B cell (primary cell): ENCODE measurements at regions not wholly inside any gene's neighbourhood (a gene's known extent, or its start where the extent isn't known, plus 50 kb on each side); places are given as distances from the start of the nearest gene placed in this dataset.

Source experiments
- ATAC-seq: fragments of 200-7000 bp; cut with Tn5 transposase; one replicate; pipeline ENCODE4 v1.10.0; 2021; ENCODE audit warnings: low read depth, mild to moderate bottlenecking, moderate number of reproducible peaks, moderate library complexity
- CTCF ChIA-PET: fragments of 350-600 bp; sonication (Branson Sonifier 250); formaldehyde crosslinking; loops from one replicate; lab custom pipeline; 2021; ENCODE audit warnings: antibody characterized with exemption, inconsistent platforms; lab: Charles Lee
- POLR2A ChIA-PET: fragments of 350-600 bp; sonication (Branson Sonifier 250); formaldehyde crosslinking; loops from one replicate; lab custom pipeline; 2021; ENCODE audit warnings: antibody characterized with exemption; lab: Charles Lee
- DNase-seq: peaks from one replicate; pipeline ENCODE4 v3.0.0; 2013
- H2AFZ ChIP-seq: 2 replicates; pipeline ENCODE4 v1.6.1; 2012; ENCODE audit warnings: mild to moderate bottlenecking, low read depth, low read length; ENCODE audit not compliant: insufficient read depth, poor library complexity, severe bottlenecking
- H3K27ac ChIP-seq, 2 donors: 1 replicate in 1 of 2; 2 replicates in 1 of 2; pipeline ENCODE4 v1.5.1; 2012 to 2013; ENCODE audit warnings: low read length in 2 of 2, mild to moderate bottlenecking in 2 of 2, moderate library complexity in 1 of 2
- H3K27me3 ChIP-seq, 4 experiments: fragments of 200-600 bp in 1 of 4; sonication (generic) in 1 of 4; replicated peaks in 1 of 4; 1 replicate in 2 of 4; 2 replicates in 2 of 4; pipeline versions ENCODE4 v1.6.1 to v1.7.0; 2013 to 2016; ENCODE audit warnings: low read length in 3 of 4, mild to moderate bottlenecking in 2 of 4, mixed read lengths in 1 of 4, moderate library complexity in 1 of 4; ENCODE audit not compliant: insufficient read depth in 4 of 4, control insufficient read depth in 3 of 4; ENCODE audit errors: control extremely low read depth in 1 of 4
- H3K36me3 ChIP-seq, 2 experiments: replicated peaks in 1 of 2; 1 replicate in 1 of 2; 2 replicates in 1 of 2; pipeline versions ENCODE4 v1.6.1 to v1.7.1; 2013; ENCODE audit warnings: low read length in 1 of 2; ENCODE audit not compliant: insufficient read depth in 2 of 2, control insufficient read depth in 1 of 2; ENCODE audit errors: control extremely low read depth in 1 of 2, extremely low read depth in 1 of 2
- H3K4me1 ChIP-seq, 2 donors: fragments of 200-600 bp in 1 of 2; sonication (generic) in 1 of 2; 1 replicate in 1 of 2; 2 replicates in 1 of 2; pipeline versions ENCODE4 v1.5.1 to v1.6.1; 2013 to 2017; ENCODE audit warnings: low read length in 2 of 2; ENCODE audit not compliant: control insufficient read depth in 2 of 2, insufficient read depth in 2 of 2
- H3K4me2 ChIP-seq: replicated peaks from 2 replicates; pipeline ENCODE3; 2012; ENCODE audit warnings: mild to moderate bottlenecking, low read depth, low read length; ENCODE audit not compliant: poor library complexity, severe bottlenecking
- H3K4me3 ChIP-seq, 5 experiments: fragments of 200-600 bp in 1 of 5; sonication (generic) in 1 of 5; 1 replicate in 3 of 5; 2 replicates in 2 of 5; pipeline versions ENCODE4 v1.5.1 to v1.7.0; 2011 to 2016; ENCODE audit warnings: low read length in 4 of 5, mild to moderate bottlenecking in 4 of 5, low read depth in 2 of 5, control low read depth in 1 of 5, moderate library complexity in 1 of 5; ENCODE audit not compliant: insufficient read depth in 1 of 5; ENCODE audit errors: control extremely low read depth in 1 of 5, extremely low read depth in 1 of 5
- H3K79me2 ChIP-seq: fragments of 200-600 bp; sonication (generic); one replicate; pipeline ENCODE4 v1.6.0; 2016; ENCODE audit warnings: low read length; ENCODE audit not compliant: control insufficient read depth, insufficient read depth
- H3K9ac ChIP-seq: fragments of 200-600 bp; sonication (generic); 2 replicates; pipeline ENCODE4 v1.6.1; 2017; ENCODE audit warnings: mild to moderate bottlenecking, low read length, moderate library complexity
- H3K9me3 ChIP-seq, 3 donors: one replicate each; pipeline versions ENCODE4 v1.6.1 to v1.7.1; 2013; ENCODE audit warnings: low read length in 2 of 3; ENCODE audit not compliant: control insufficient read depth in 2 of 3, insufficient read depth in 1 of 3; ENCODE audit errors: control extremely low read depth in 1 of 3
- H4K20me1 ChIP-seq: 2 replicates; pipeline ENCODE4 v1.6.0; 2012; ENCODE audit warnings: mild to moderate bottlenecking, low read length; ENCODE audit not compliant: insufficient read depth, control insufficient read depth, poor library complexity, severe bottlenecking
- H3K27ac Mint-ChIP-seq: one replicate; pipeline ENCODE4 v1.8.0; 2021; ENCODE audit warnings: mixed read lengths
- H3K27me3 Mint-ChIP-seq: one replicate; pipeline ENCODE4 v1.8.0; 2021; ENCODE audit warnings: mixed read lengths
- H3K4me1 Mint-ChIP-seq: one replicate; pipeline ENCODE4 v1.8.0; 2021; ENCODE audit warnings: mixed read lengths
- H3K4me3 Mint-ChIP-seq: one replicate; pipeline ENCODE4 v1.8.0; 2021; ENCODE audit warnings: mixed read lengths
- H3K9me3 Mint-ChIP-seq: one replicate; pipeline ENCODE4 v1.8.0; 2022; ENCODE audit warnings: mixed read lengths; ENCODE audit not compliant: insufficient read depth
- CTCF ChIP-seq: fragments of 200-600 bp; IDR thresholded peaks from one replicate; pipeline ENCODE4 v1.8.0; 2022; ENCODE audit warnings: antibody characterized with exemption, mild to moderate bottlenecking
- EZH2 ChIP-seq: IDR thresholded peaks from 2 replicates; pipeline ENCODE4 v1.6.1; 2012; ENCODE audit warnings: borderline replicate concordance, low read depth, mild to moderate bottlenecking, moderate library complexity, low read length; ENCODE audit not compliant: insufficient read depth, poor library complexity, severe bottlenecking
- WGBS: methylation state at CpG from one replicate; pipeline ENCODE4 v1.1.5; 2013; ENCODE audit warnings: missing lambda C conversion rate; ENCODE audit not compliant: insufficient coverage; 5-methylcytosine and 5-hydroxymethylcytosine counted together
- intact Hi-C: fragments of 100-400 bp; cut with micrococcal nuclease; formaldehyde crosslinking; loops from one replicate; pipeline ENCODE4 v1.10.0; 2022

- Histone ChIP-seq H3K9me3 (no peaks in the 10 kb centered on the region), H3K27me3 (no peaks in the 10 kb centered on the region), H3K9ac (peak overlapping the region; percentile 0), H3K4me1 (peaks cover 40 to 42% of the 10 kb centered on the region in 2 donors), H3K36me3 (no peaks in the 10 kb centered on the region), H3K27ac (peak overlapping the region; percentile 37 to 67), H3K4me3 (peak overlapping the region in 1 of 5 experiments; percentile 6), H4K20me1 (no peaks in the 10 kb centered on the region), H3K79me2 (peaks cover 3% of the 10 kb centered on the region), H3K4me2 (peak overlapping the region; percentile 47), H2AFZ (peak overlapping the region; percentile 29)
- Mint-ChIP-seq H3K9me3 (no peaks in the 10 kb centered on the region), H3K27me3 (no peaks in the 10 kb centered on the region), H3K4me1 (peaks cover 40% of the 10 kb centered on the region), H3K27ac (peak overlapping the region; percentile 47), H3K4me3 (peak overlapping the region; percentile 11)
- WGBS, result 20% methylated on average over 1 of the region's 2 CpGs
- ChIA-PET POLR2A (no interaction called here), CTCF (interaction anchor here (1.0 to 2.1 kb wide), 2 partner anchors 81 to 263 kb away, joined by 6 to 10 read pairs; no protein-coding TSS in a partner anchor)
- intact Hi-C loops, result loop anchor here (10.0 kb wide), 2 partner anchors 140 to 260 kb away; no protein-coding TSS in a partner anchor
- ATAC-seq (no peak), DNase-seq (no peak)
- no peak for TF ChIP-seq CTCF
- TF ChIP-seq EZH2, result no peak
Measured at GRCh38 chr1:108044318-108044717, 79.3 kb upstream of the VAV3 start.

GRCh38 chr1:108043707-108044106 is 78.7 kb upstream of the VAV3 start:
- peaks cover 34 to 37% of the 10 kb centered on the region in 2 donors for H3K4me1 ChIP-seq
- Mint-ChIP-seq H3K4me3 (peak overlapping the region; percentile 54), H3K27ac (peak overlapping the region; percentile 80), H3K9me3 (no peaks in the 10 kb centered on the region), H3K27me3 (no peaks in the 10 kb centered on the region), H3K4me1 (peaks cover 40% of the 10 kb centered on the region)
- TF ChIP-seq CTCF (no peak), EZH2 (no peak)
- H3K79me2 ChIP-seq, result peaks cover 2% of the 10 kb centered on the region
- CTCF ChIA-PET, result interaction anchor here (1.0 to 2.1 kb wide), 2 partner anchors 81 to 262 kb away, joined by 6 to 10 read pairs; no protein-coding TSS in a partner anchor
- no peaks in the 10 kb centered on the region for H4K20me1 ChIP-seq
- no peaks in the 10 kb centered on the region for H3K27me3 ChIP-seq
- H3K9ac ChIP-seq, result peak overlapping the region; percentile 0
- WGBS, result 3% methylated on average over 5 of the region's 8 CpGs
- peak; percentile 86 for ATAC-seq
- intact Hi-C loops, result loop anchor here (1.0 to 10.0 kb wide), 4 partner anchors 8 to 259 kb away; no protein-coding TSS in a partner anchor
- peak overlapping the region in 1 of 5 experiments; percentile 6 for H3K4me3 ChIP-seq
- H3K36me3 ChIP-seq, result peaks cover 0 to 1% of the 10 kb centered on the region in 2 experiments
- peak overlapping the region; percentile 29 for H2AFZ ChIP-seq
- POLR2A ChIA-PET, result no interaction called here
- H3K27ac ChIP-seq, result peak overlapping the region; percentile 37 to 67
- peak overlapping the region; percentile 47 for H3K4me2 ChIP-seq
- no peaks in the 10 kb centered on the region for H3K9me3 ChIP-seq
- peak; percentile 85 for DNase-seq
